ENCODE measurements at regions not wholly inside any gene's neighbourhood (a gene's known extent, or its start where the extent isn't known, plus 50 kb on each side); places are given as distances from the start of the nearest gene placed in this dataset.

DNA sequence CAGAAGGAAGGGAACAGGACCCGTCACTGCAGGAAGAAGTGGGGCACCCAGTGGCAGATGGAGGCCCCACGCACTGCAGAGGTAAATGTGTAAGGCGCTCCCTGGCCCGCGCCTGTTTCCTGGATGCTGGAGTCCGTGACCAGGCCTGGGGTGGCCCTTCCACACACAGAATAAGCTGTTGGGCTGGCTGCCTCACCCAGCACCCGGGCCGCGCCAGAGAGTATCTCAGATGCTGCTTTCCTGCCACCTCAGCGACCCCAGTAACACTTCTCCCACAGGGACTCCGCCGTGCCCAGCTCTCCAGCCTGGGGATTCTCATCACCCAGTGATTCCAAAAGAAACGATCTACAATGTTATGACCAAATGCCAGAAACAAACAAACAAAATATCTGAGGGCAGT, 1993.1 kb downstream of the TP53TG3F start:
- DNase-seq (ENCODE audit: low read depth in 4 of 4, low spot score in 3 of 4) = no peak

DNA sequence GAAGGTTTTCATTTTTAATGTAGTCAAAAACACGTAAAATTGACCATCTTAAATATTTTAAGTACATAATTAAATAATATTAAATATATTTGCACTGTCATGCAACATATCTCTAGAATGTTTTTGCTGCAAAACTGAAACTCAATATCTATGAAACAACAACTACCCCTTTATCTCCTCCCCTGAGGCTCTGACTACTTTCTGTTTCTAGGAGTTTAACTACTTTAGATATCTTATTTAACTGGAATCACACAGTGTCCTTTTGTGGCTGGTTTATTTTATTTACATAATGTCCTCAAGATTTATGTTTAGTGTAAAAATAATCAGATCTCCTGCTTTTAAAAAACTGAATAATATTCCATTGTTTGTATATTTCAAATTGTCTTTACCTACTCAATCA, 2003.9 kb downstream of the TP53TG3F start:
- DNase-seq (ENCODE audit: low read depth in 4 of 4, low spot score in 3 of 4) = no peak

DNA sequence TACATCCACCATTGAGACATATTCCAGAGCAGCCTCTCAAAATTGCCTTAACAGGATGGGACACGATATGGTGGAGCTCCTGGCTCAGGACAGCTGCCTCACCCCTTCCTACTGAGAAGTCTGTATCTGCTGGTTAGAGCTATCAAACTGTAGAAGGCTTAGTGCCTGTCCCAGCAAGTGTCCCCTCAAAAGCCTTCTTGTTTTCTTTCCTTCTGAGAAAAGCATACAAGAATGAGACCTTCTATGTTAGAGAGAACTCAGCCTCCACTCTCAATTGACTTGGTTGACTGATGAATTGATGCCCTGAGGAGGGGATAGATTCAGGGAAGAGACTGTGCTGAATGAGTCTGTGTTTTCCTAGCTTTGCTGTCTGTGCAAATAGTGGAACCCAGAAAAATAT, 2020.9 kb downstream of the TP53TG3F start:
- no peak for DNase-seq (ENCODE audit: low read depth in 4 of 4, low spot score in 3 of 4)

DNA sequence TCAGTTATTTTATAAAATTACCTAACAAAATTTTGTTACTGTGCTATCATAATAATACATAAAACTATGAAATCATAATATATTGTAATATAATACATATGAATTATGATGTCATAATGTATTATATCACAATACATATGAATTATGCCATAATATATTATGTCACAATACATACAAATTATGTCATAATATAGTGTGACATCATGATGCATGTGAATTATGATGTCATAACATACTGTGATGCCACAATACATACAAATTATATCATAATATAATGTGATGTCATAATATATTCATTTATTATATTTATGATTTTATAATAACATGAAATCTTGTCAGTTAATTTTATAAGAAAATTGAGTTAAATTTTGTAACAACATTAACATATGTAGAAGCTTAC, 2021.6 kb downstream of the TP53TG3F start:
- no peak for DNase-seq (ENCODE audit: low read depth in 4 of 4, low spot score in 3 of 4)

GRCh38 chr16:35485915-35486314, 2026.5 kb downstream of the TP53TG3F start:
- no peak for DNase-seq (ENCODE audit: low read depth in 4 of 4, low spot score in 3 of 4)

DNA sequence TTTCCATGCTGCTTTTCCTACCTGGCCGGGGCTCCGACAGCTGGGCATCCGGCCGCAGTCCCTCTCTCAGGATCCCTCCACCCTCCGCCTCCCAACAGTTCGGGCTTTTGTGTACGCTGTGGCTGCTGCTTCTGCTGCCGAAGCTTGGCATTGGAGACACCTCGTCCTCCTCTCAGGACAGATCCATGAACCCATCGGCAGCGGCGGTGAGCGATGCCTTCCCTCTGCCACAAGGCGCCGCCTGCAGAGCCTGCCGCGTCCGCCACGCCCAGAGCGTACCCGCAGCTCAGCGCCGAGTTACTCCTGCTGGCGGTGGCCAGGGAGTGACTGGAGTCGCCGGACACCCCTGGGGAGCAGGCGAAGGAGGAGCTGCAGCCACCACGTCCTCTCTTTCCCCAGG, 2032.8 kb downstream of the TP53TG3F start:
- DNase-seq (ENCODE audit: low read depth in 4 of 4, low spot score in 3 of 4) = no peak

GRCh38 chr16:35497399-35497798, 2038.0 kb downstream of the TP53TG3F start:
- no peak for DNase-seq (ENCODE audit: low read depth in 4 of 4, low spot score in 3 of 4)

DNA sequence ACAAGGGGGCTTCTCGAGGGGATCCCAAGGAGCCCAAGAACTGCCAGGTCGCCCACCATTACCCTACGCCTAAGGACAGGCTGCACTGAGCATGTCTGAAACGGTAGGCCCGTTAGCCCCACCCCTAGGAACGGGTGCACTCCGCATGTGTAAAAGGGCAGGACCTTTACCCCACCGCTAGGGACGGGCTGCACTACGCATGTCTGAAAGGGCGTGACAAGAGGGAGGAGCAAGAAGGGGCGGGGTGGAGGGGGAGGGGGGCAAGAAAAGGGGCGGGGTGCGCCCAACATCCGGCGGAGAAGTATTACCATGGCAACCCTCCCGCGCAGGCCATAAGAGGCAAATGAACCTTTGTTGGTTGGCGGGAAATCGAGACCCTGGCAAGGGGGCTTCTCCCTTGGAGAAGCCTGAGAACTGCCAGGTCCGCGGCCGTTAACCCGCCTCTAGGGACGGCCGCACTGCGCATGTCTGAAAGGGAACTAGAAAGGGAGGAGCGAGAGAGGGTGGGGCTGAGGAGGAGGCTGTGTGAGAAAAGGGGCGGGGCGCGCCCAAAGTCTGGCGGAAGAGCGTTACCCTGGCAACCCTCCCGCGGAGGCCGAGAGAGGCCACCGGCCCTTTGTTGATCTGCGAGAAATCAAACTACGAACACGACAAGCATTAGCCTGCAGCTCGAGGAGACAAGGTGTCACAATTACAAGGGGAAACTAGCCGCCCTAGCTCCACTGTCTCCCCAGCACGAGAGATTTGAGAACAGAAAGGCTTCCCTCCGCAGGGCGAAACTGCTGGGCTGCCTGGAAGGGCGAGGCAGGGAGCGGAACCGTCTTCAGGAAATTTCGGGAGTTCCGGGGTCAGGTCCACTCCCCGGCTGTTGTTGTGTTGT, 2046.8 kb downstream of the TP53TG3F start:
- no peak for DNase-seq (ENCODE audit: low read depth in 4 of 4, low spot score in 3 of 4)

DNA sequence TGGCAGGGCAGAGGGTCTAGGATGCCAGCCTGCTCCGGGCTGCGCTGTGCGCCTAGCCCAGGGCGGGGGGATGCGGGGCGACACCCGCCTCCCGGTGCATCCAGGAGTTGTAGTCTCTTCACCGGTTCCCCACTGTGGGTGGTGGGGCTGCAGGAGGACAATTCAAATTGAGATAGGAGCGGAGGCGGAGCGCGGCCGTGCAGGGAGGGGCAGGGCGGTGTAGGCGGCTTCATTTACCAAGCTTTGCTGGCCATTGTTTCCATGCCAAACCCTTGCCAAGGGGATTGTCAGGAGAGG, 2047.4 kb downstream of the TP53TG3F start:
- DNase-seq (ENCODE audit: low read depth in 4 of 4, low spot score in 3 of 4) = no peak

DNA sequence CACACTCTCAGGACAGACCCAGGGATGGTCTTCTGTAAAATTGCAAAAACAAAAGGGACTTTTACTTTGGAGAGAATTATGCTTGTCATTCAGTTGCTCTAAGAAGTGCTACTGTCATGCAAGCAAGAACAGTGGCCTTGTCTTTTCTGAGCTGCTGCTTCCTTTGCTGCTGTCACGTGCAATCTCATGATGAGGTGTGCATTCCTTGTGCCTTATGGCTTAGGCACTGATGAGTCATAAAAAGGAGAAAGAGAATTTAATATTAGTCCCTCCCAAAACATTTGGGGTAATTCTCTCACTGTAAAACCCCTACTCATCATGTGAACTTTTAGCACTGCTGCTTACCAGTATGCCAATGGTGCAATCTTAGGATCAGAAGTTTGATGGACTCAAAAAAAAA, 2051.3 kb downstream of the TP53TG3F start:
- DNase-seq (ENCODE audit: low read depth in 4 of 4, low spot score in 3 of 4) = no peak

DNA sequence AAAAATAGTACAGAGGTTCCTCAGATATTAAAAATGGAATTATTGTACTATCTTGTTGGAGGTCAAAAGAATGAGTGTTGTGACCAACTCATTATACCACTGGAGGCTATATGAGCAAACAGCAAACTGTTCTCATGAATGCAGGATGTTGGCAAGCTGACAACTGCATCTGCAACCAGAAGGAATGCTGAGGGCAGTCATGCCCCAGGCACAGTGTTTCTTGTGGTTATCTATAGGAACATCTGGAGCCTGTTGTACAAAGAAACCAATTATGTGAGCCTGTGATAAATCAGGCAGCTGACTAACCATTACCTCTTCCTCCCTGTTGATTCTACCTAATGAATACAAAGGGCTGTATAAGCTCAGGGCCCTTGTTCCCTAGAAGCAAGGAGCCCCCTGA, 2057.1 kb downstream of the TP53TG3F start:
- DNase-seq (ENCODE audit: low read depth in 4 of 4, low spot score in 3 of 4) = no peak

GRCh38 chr16:35516971-35517370, 2057.6 kb downstream of the TP53TG3F start:
- no peak for DNase-seq (ENCODE audit: low read depth in 4 of 4, low spot score in 3 of 4)

- no peak for DNase-seq (ENCODE audit: low read depth in 4 of 4, low spot score in 3 of 4)
These were observed 2064.6 kb downstream of the TP53TG3F start for GRCh38 chr16:35523991-35524390.

DNA sequence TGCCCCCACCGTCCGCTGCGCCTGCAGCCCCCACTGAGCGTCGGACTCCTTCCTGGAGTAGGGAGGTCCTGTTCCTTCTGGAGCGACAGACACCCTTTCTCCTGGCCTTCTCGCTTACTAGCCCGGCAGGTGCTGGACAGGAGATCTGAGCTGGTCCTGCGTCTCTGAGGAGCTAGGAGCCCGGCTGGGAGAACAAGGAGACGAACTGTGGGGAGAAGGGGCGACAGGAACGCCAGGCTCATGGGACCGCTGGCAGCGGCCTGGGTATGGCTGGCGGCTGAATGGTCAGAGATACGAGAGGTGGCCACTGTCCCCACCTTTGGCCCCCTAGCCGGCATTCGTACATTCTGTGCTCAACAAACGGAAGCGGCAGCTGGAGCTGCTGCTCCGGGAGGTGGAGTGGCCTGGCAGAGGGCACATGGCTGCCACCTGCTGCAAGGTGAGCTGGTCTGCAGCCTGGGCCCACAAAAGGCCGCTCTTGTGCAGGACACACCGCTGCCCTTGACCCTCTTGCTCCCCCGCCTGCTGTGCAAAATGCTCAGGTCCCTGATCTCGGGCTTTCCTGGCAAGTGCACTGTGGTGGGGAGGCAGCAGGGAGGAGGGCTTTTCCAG, 2066.7 kb downstream of the TP53TG3F start:
- DNase-seq (ENCODE audit: low read depth in 4 of 4, low spot score in 3 of 4) = no peak

- DNase-seq (ENCODE audit: low read depth in 4 of 4, low spot score in 3 of 4) = no peak
These were observed 2073.2 kb downstream of the TP53TG3F start for GRCh38 chr16:35532576-35532975.

GRCh38 chr16:35533683-35534082, 2074.3 kb downstream of the TP53TG3F start:
- no peak for DNase-seq (ENCODE audit: low read depth in 4 of 4, low spot score in 3 of 4)

GRCh38 chr16:35543486-35543885, 2084.1 kb downstream of the TP53TG3F start:
- no peak for DNase-seq (ENCODE audit: low read depth in 4 of 4, low spot score in 3 of 4)

DNA sequence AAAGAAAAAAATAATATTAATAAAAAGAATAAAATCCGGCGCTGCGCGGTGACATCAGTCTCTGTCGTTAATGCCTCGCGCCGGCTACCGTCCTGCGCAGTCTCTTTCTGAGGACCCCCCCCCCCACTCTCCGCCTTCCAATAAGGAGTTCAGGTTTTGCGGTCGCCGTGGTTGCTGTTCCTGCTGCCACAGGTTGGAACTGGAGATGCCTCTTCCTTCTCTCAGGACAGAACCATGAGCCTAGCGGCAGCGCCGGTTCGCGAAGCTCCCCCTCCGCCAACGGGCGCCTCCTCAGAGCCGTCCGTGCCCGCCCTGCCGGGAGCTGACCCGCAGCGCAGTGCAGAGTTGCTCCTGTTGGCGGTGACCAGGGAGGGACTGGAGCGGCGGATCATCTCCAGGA, 2093.4 kb downstream of the TP53TG3F start:
- no peak for DNase-seq (ENCODE audit: low read depth in 4 of 4, low spot score in 3 of 4)

DNA sequence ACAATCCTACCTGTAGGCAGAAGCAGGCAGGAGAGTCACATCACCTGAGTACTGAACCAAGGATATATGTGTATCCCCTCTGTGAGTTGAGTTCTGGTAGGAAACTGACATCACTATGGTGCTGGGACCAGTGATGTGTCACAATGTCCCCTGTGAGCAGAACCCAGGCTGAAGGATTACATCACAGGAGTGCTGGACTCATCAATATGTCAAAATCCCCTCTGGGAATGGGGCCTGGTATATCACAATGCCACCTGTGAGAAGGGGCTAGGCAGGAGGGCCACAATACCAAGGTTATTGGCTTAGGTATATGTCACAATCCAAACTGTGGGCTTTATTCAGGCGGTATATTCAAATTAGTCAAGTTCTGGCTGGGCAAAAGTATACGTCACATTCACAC, 2098.3 kb downstream of the TP53TG3F start:
- no peak for DNase-seq (ENCODE audit: low read depth in 4 of 4, low spot score in 3 of 4)

GRCh38 chr16:35559911-35560636, 2100.7 kb downstream of the TP53TG3F start:
- DNase-seq (ENCODE audit: low read depth in 4 of 4, low spot score in 3 of 4) = no peak

DNA sequence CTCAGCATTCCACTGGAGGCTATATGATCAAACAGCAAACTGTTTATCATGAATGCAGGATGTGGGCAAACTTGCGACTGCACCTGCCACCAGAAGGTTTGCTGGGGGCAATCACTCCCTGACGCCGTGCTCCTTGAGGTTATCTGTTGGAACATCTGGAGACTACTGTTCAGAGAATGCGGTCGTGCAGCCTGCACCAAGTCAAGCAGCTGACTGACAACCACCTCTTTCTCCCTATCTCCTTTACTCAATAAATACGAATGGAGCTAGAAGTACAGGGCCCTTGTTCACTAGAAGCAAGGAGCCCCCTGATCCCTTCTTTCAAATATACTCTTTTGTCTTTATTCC, 2101.2 kb downstream of the TP53TG3F start:
- no peak for DNase-seq (ENCODE audit: low read depth in 4 of 4, low spot score in 3 of 4)

- DNase-seq (ENCODE audit: low read depth in 4 of 4, low spot score in 3 of 4) = no peak
These were observed 2101.9 kb downstream of the TP53TG3F start for GRCh38 chr16:35561346-35561745.
